DMS 273 (cell line): ENCODE measurements at regions not wholly inside any gene's neighbourhood (a gene's known extent, or its start where the extent isn't known, plus 50 kb on each side); places are given as distances from the start of the nearest gene placed in this dataset.
"Not testable (repeated sequence)": the region's sequence is repeated elsewhere in the genome, so short reads cannot be mapped to it uniquely, and the experiment has no call there.

Experiments used
- DNase-seq: peaks from one replicate; lab custom pipeline; 2025; ENCODE audit not compliant: unreplicated experiment; lab: John Stamatoyannopoulos, UW

- no peak for DNase-seq
Measured at GRCh38 chr1:10938741-10939417, 73.6 kb upstream of the TARDBP start.

- DNase-seq, result no peak
Measured at GRCh38 chr1:10939654-10940450, 72.6 kb upstream of the TARDBP start.

GRCh38 chr1:10940451-10940804 is 72.0 kb upstream of the TARDBP start:
- DNase-seq, result no peak

- DNase-seq, result no peak
Measured at GRCh38 chr1:10940838-10941237, 71.6 kb upstream of the TARDBP start.

GRCh38 chr1:10941891-10942541 is 70.4 kb upstream of the TARDBP start:
- peak; percentile 85 for DNase-seq

- DNase-seq, result no peak
Measured at GRCh38 chr1:10942542-10942912, 69.9 kb upstream of the TARDBP start.

GRCh38 chr1:10943041-10943440 is 69.4 kb upstream of the TARDBP start:
- DNase-seq, result no peak

GRCh38 chr1:10943991-10944730 is 68.3 kb upstream of the TARDBP start:
- DNase-seq, result peak; percentile 88

- no peak for DNase-seq
Measured at GRCh38 chr1:10945991-10946509, 66.4 kb upstream of the TARDBP start.

GRCh38 chr1:10947181-10947580 is 65.3 kb upstream of the TARDBP start:
- DNase-seq, result no peak

GRCh38 chr1:10947691-10948462 is 64.6 kb upstream of the TARDBP start:
- no peak for DNase-seq

GRCh38 chr1:10948463-10948775 is 64.0 kb upstream of the TARDBP start:
- DNase-seq, result peak; percentile 66

GRCh38 chr1:10950316-10951172 is 61.9 kb upstream of the TARDBP start:
- DNase-seq, result peak; percentile 38

- not testable (repeated sequence) for DNase-seq
Measured at GRCh38 chr1:10951298-10951697, 61.2 kb upstream of the TARDBP start.

- DNase-seq, result no peak
Measured at GRCh38 chr1:10951961-10952360, 60.5 kb upstream of the TARDBP start.

GRCh38 chr1:10953505-10954193 is 58.8 kb upstream of the TARDBP start:
- DNase-seq, result no peak

- no peak for DNase-seq
Measured at GRCh38 chr1:10957133-10957532, 55.3 kb upstream of the TARDBP start.

GRCh38 chr1:10958614-10959013 is 53.8 kb upstream of the TARDBP start:
- no peak for DNase-seq
